ENCODE measurements at regions not wholly inside any gene's neighbourhood (a gene's known extent, or its start where the extent isn't known, plus 50 kb on each side); places are given as distances from the start of the nearest gene placed in this dataset.
"Not testable (repeated sequence)": the region's sequence is repeated elsewhere in the genome, so short reads cannot be mapped to it uniquely, and the experiment has no call there.

DNA sequence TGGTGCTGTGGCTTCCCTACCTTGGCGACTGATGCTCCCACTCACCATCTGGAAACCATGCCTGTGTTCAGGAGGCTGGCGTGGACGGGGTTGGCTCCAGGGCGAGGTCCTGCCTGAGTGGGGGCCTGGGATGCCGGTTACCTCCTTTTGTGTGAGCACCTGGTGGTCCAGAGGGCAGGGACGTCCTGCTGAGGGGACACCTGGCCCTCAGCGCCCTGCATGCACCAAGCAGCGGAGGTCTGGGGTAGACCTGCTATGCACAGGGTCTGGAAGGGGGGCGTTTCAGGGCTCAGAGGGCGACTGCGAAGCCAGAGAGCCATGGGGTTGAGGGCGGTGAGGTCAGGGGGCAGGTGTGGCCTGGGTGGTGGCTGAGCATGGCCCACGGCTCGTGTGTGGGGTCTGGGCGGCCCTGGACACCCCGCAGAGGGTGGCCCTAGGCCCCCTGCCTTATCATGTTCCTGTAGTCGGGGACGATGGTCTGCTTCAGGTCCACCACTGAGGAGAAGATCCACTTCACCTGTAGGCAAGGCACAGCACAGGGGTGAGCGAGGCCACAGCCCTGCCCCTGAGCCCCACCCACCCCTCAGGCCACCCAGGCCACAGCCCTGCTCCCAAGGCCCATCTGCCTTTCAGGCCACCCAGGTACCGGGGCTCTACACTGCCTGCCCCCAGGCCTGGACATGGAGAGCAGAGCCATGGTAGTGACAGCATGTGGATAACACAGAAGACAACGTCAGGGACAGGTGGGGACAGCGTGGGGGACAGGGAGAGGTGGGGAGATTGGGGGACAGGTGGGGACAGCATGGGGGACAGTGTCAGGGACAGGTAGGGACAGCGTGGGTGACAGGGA is 95.3 kb downstream of the TMEM121 start:
- H3K4me3 ChIP-seq (replicated peaks in 1 of 4; ENCODE audit: control extremely low read depth in 1 of 4, insufficient read depth in 1 of 4, low read depth in 3 of 4, low read length in 4 of 4); H4K20me1 ChIP-seq (ENCODE audit: control insufficient read depth, extremely low read depth, insufficient read depth, low read length); DNase-seq (ENCODE audit: low read depth in 2 of 2); H3K27me3 ChIP-seq (ENCODE audit: control insufficient read depth, insufficient read depth, low read length); H3K9me3 ChIP-seq (ENCODE audit: control insufficient read depth, insufficient read depth, low read depth, low read length); H3K9ac ChIP-seq (ENCODE audit: insufficient read depth, low read length); H3K27ac ChIP-seq (ENCODE audit: insufficient read depth, low read length); H3K36me3 ChIP-seq (ENCODE audit: control insufficient read depth, insufficient read depth, low read length); H3K4me1 ChIP-seq (ENCODE audit: control insufficient read depth, extremely low read depth, insufficient read depth, low read length); H3K79me2 ChIP-seq (ENCODE audit: control insufficient read depth, insufficient read depth, low read length); H3K4me2 ChIP-seq (ENCODE audit: extremely low read depth, insufficient read depth, low read length); H2AFZ ChIP-seq (ENCODE audit: low read length): not testable (repeated sequence)

GRCh38 chr14:105622329-105622955 is 96.1 kb downstream of the TMEM121 start:
- no peaks in the 10 kb centered on the region for H4K20me1 ChIP-seq (ENCODE audit: control insufficient read depth, extremely low read depth, insufficient read depth, low read length)
- H3K27ac ChIP-seq (ENCODE audit: insufficient read depth, low read length), result no peak overlapping the region
- no peak overlapping the region for H2AFZ ChIP-seq (ENCODE audit: low read length)
- no peak overlapping the region for H3K4me3 ChIP-seq (replicated peaks in 1 of 4; ENCODE audit: control extremely low read depth in 1 of 4, insufficient read depth in 1 of 4, low read depth in 3 of 4, low read length in 4 of 4)
- H3K9ac ChIP-seq (ENCODE audit: insufficient read depth, low read length), result no peak overlapping the region
- no peak for TF ChIP-seq EZH2 (IDR thresholded peaks at IDR 0.05; ENCODE audit: low read length, missing control alignments)
- TF ChIP-seq, protein P1, sequence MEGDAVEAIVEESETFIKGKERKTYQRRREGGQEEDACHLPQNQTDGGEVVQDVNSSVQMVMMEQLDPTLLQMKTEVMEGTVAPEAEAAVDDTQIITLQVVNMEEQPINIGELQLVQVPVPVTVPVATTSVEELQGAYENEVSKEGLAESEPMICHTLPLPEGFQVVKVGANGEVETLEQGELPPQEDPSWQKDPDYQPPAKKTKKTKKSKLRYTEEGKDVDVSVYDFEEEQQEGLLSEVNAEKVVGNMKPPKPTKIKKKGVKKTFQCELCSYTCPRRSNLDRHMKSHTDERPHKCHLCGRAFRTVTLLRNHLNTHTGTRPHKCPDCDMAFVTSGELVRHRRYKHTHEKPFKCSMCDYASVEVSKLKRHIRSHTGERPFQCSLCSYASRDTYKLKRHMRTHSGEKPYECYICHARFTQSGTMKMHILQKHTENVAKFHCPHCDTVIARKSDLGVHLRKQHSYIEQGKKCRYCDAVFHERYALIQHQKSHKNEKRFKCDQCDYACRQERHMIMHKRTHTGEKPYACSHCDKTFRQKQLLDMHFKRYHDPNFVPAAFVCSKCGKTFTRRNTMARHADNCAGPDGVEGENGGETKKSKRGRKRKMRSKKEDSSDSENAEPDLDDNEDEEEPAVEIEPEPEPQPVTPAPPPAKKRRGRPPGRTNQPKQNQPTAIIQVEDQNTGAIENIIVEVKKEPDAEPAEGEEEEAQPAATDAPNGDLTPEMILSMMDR (conservative IDR thresholded peaks at IDR 0.05 in 1 of 2, IDR thresholded peaks at IDR 0.05 in 1 of 2; ENCODE audit: low read depth in 1 of 2, low read length in 2 of 2), result no peak
- H3K36me3 ChIP-seq (ENCODE audit: control insufficient read depth, insufficient read depth, low read length), result no peaks in the 10 kb centered on the region
- DNase-seq (ENCODE audit: low read depth in 2 of 2), result no peak
- no peaks in the 10 kb centered on the region for H3K79me2 ChIP-seq (ENCODE audit: control insufficient read depth, insufficient read depth, low read length)
- H3K9me3 ChIP-seq (ENCODE audit: control insufficient read depth, insufficient read depth, low read depth, low read length), result peaks cover under 1% of the 10 kb centered on the region
- no peak overlapping the region for H3K4me2 ChIP-seq (ENCODE audit: extremely low read depth, insufficient read depth, low read length)
- no peaks in the 10 kb centered on the region for H3K4me1 ChIP-seq (ENCODE audit: control insufficient read depth, extremely low read depth, insufficient read depth, low read length)
- H3K27me3 ChIP-seq (ENCODE audit: control insufficient read depth, insufficient read depth, low read length), result no peaks in the 10 kb centered on the region

DNA sequence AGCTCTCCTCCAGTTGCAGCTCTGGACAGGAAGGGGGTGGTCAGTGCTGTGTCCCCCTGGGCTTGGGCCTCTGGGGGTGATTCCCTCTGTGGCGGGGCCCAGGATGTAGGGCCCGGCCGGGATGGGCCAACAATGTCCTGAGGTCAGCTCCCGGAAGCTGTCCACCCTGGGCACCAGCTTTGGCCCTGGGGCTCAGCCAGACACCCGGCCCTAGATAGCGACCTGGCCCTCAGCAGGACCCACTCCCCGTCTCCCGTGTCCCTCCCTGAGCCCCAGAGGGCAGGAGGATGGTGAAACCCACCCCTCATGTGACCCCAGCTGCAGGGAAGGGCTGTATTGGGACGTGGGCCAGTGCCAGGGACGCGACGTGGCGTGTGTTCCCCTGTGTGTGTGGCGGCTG is 96.8 kb downstream of the TMEM121 start:
- H3K9me3 ChIP-seq (ENCODE audit: control insufficient read depth, insufficient read depth, low read depth, low read length); DNase-seq (ENCODE audit: low read depth in 2 of 2); H3K4me1 ChIP-seq (ENCODE audit: control insufficient read depth, extremely low read depth, insufficient read depth, low read length); H4K20me1 ChIP-seq (ENCODE audit: control insufficient read depth, extremely low read depth, insufficient read depth, low read length); H3K27ac ChIP-seq (ENCODE audit: insufficient read depth, low read length); H3K4me3 ChIP-seq (replicated peaks in 1 of 4; ENCODE audit: control extremely low read depth in 1 of 4, insufficient read depth in 1 of 4, low read depth in 3 of 4, low read length in 4 of 4); H3K9ac ChIP-seq (ENCODE audit: insufficient read depth, low read length); H2AFZ ChIP-seq (ENCODE audit: low read length); H3K36me3 ChIP-seq (ENCODE audit: control insufficient read depth, insufficient read depth, low read length); H3K4me2 ChIP-seq (ENCODE audit: extremely low read depth, insufficient read depth, low read length); H3K27me3 ChIP-seq (ENCODE audit: control insufficient read depth, insufficient read depth, low read length); H3K79me2 ChIP-seq (ENCODE audit: control insufficient read depth, insufficient read depth, low read length): not testable (repeated sequence)

DNA sequence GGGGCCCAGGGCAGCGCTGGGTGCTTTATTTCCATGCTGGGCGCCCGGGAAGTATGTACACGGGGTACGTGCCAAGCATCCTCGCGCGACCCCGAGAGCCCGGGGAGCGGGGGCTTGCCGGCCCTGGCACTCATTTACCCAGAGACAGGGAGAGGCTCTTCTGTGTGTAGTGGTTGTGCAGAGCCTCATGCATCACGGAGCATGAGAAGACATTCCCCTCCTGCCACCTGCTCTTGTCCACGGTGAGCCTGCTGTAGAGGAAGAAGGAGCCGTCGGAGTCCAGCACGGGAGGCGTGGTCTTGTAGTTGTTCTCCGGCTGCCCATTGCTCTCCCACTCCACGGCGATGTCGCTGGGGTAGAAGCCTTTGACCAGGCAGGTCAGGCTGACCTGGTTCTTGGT is 98.0 kb downstream of the TMEM121 start:
- not testable (repeated sequence) for H3K27ac ChIP-seq (ENCODE audit: insufficient read depth, low read length); H3K9me3 ChIP-seq (ENCODE audit: control insufficient read depth, insufficient read depth, low read depth, low read length); H3K4me2 ChIP-seq (ENCODE audit: extremely low read depth, insufficient read depth, low read length); H3K4me3 ChIP-seq (replicated peaks in 1 of 4; ENCODE audit: control extremely low read depth in 1 of 4, insufficient read depth in 1 of 4, low read depth in 3 of 4, low read length in 4 of 4); H3K9ac ChIP-seq (ENCODE audit: insufficient read depth, low read length); H3K4me1 ChIP-seq (ENCODE audit: control insufficient read depth, extremely low read depth, insufficient read depth, low read length); H4K20me1 ChIP-seq (ENCODE audit: control insufficient read depth, extremely low read depth, insufficient read depth, low read length); H3K36me3 ChIP-seq (ENCODE audit: control insufficient read depth, insufficient read depth, low read length); H3K27me3 ChIP-seq (ENCODE audit: control insufficient read depth, insufficient read depth, low read length); H2AFZ ChIP-seq (ENCODE audit: low read length); H3K79me2 ChIP-seq (ENCODE audit: control insufficient read depth, insufficient read depth, low read length); DNase-seq (ENCODE audit: low read depth in 2 of 2)

DNA sequence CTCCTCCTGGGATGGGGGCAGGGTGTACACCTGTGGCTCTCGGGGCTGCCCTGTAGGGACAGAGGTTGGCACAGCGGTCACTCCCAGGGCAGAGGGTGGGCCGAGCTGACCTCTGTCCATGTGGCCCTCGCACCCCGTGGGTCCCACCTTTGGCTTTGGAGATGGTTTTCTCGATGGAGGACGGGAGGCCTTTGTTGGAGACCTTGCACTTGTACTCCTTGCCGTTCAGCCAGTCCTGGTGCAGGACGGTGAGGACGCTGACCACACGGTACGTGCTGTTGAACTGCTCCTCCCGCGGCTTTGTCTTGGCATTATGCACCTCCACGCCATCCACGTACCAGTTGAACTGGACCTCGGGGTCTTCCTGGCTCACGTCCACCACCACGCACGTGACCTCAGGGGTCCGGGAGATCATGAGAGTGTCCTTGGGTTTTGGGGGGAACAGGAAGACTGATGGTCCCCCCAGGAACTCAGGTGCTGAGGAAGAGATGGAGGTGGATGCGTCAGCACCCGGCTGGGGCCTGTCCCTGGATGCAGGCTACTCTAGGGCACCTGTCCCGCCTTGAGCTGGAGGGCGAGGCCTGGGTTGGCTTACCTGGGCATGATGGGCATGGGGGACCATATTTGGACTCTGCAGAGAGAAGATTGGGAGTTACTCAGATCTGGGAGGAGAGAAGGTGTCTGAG is 98.5 kb downstream of the TMEM121 start:
- H3K4me2 ChIP-seq (ENCODE audit: extremely low read depth, insufficient read depth, low read length); H4K20me1 ChIP-seq (ENCODE audit: control insufficient read depth, extremely low read depth, insufficient read depth, low read length); H3K9ac ChIP-seq (ENCODE audit: insufficient read depth, low read length); H3K79me2 ChIP-seq (ENCODE audit: control insufficient read depth, insufficient read depth, low read length); H2AFZ ChIP-seq (ENCODE audit: low read length); H3K27ac ChIP-seq (ENCODE audit: insufficient read depth, low read length); H3K27me3 ChIP-seq (ENCODE audit: control insufficient read depth, insufficient read depth, low read length); DNase-seq (ENCODE audit: low read depth in 2 of 2); H3K4me3 ChIP-seq (replicated peaks in 1 of 4; ENCODE audit: control extremely low read depth in 1 of 4, insufficient read depth in 1 of 4, low read depth in 3 of 4, low read length in 4 of 4); H3K4me1 ChIP-seq (ENCODE audit: control insufficient read depth, extremely low read depth, insufficient read depth, low read length); H3K36me3 ChIP-seq (ENCODE audit: control insufficient read depth, insufficient read depth, low read length); H3K9me3 ChIP-seq (ENCODE audit: control insufficient read depth, insufficient read depth, low read depth, low read length): not testable (repeated sequence)

GRCh38 chr14:105625448-105625847 is 99.1 kb downstream of the TMEM121 start:
- not testable (repeated sequence) for H3K27ac ChIP-seq (ENCODE audit: insufficient read depth, low read length); H3K79me2 ChIP-seq (ENCODE audit: control insufficient read depth, insufficient read depth, low read length); H3K9ac ChIP-seq (ENCODE audit: insufficient read depth, low read length); H3K36me3 ChIP-seq (ENCODE audit: control insufficient read depth, insufficient read depth, low read length); H3K4me1 ChIP-seq (ENCODE audit: control insufficient read depth, extremely low read depth, insufficient read depth, low read length); H3K4me2 ChIP-seq (ENCODE audit: extremely low read depth, insufficient read depth, low read length); H3K9me3 ChIP-seq (ENCODE audit: control insufficient read depth, insufficient read depth, low read depth, low read length); DNase-seq (ENCODE audit: low read depth in 2 of 2); H4K20me1 ChIP-seq (ENCODE audit: control insufficient read depth, extremely low read depth, insufficient read depth, low read length); H3K4me3 ChIP-seq (replicated peaks in 1 of 4; ENCODE audit: control extremely low read depth in 1 of 4, insufficient read depth in 1 of 4, low read depth in 3 of 4, low read length in 4 of 4); H3K27me3 ChIP-seq (ENCODE audit: control insufficient read depth, insufficient read depth, low read length); H2AFZ ChIP-seq (ENCODE audit: low read length)
